ENCODE measurements at regions not wholly inside any gene's neighbourhood (a gene's known extent, or its start where the extent isn't known, plus 50 kb on each side); places are given as distances from the start of the nearest gene placed in this dataset.

- Mint-ChIP-seq H3K27me3 (ENCODE audit: low read depth) (no peaks in the 10 kb centered on the region), H3K36me3 (ENCODE audit: low read depth) (peaks cover 3% of the 10 kb centered on the region), H3K27ac (ENCODE audit: unreplicated experiment) (no peak overlapping the region), H3K4me1 (no peaks in the 10 kb centered on the region), H3K9me3 (peaks cover 8% of the 10 kb centered on the region), H3K4me3 (no peak overlapping the region)
- DNase-seq (ENCODE audit: low read depth, low spot score) = no peak
- no peak for TF ChIP-seq CTCF (conservative IDR thresholded peaks at IDR 0.05)
Measured at GRCh38 chr6:140736231-140736630, 1361.8 kb upstream of the CITED2 start.

GRCh38 chr6:140732991-140733390 lies 1358.5 kb upstream of the CITED2 start:
- peaks cover 3% of the 10 kb centered on the region for H3K36me3 Mint-ChIP-seq (ENCODE audit: low read depth)
- no peaks in the 10 kb centered on the region for H3K4me1 Mint-ChIP-seq
- no peak for DNase-seq (ENCODE audit: low read depth, low spot score)
- H3K4me3 Mint-ChIP-seq = no peak overlapping the region
- H3K9me3 Mint-ChIP-seq = peaks cover 8% of the 10 kb centered on the region
- no peak for TF ChIP-seq CTCF (conservative IDR thresholded peaks at IDR 0.05)
- H3K27me3 Mint-ChIP-seq (ENCODE audit: low read depth) = no peaks in the 10 kb centered on the region
- H3K27ac Mint-ChIP-seq (ENCODE audit: unreplicated experiment) = no peak overlapping the region

GRCh38 chr6:140732155-140732554 lies 1357.7 kb upstream of the CITED2 start:
- Mint-ChIP-seq H3K27ac (ENCODE audit: unreplicated experiment) (no peak overlapping the region), H3K36me3 (ENCODE audit: low read depth) (no peaks in the 10 kb centered on the region), H3K27me3 (ENCODE audit: low read depth) (no peaks in the 10 kb centered on the region), H3K4me3 (no peak overlapping the region), H3K4me1 (no peaks in the 10 kb centered on the region), H3K9me3 (peaks cover 2% of the 10 kb centered on the region)
- TF ChIP-seq CTCF (conservative IDR thresholded peaks at IDR 0.05) = no peak
- no peak for DNase-seq (ENCODE audit: low read depth, low spot score)

GRCh38 chr6:140731741-140732140 lies 1357.3 kb upstream of the CITED2 start:
- Mint-ChIP-seq H3K4me1 (no peaks in the 10 kb centered on the region), H3K4me3 (no peak overlapping the region), H3K27ac (ENCODE audit: unreplicated experiment) (no peak overlapping the region), H3K9me3 (peaks cover 2% of the 10 kb centered on the region), H3K36me3 (ENCODE audit: low read depth) (no peaks in the 10 kb centered on the region), H3K27me3 (ENCODE audit: low read depth) (no peaks in the 10 kb centered on the region)
- no peak for DNase-seq (ENCODE audit: low read depth, low spot score)
- no peak for TF ChIP-seq CTCF (conservative IDR thresholded peaks at IDR 0.05)

- no peak for DNase-seq (ENCODE audit: low read depth, low spot score)
- Mint-ChIP-seq H3K36me3 (ENCODE audit: low read depth) (no peaks in the 10 kb centered on the region), H3K4me3 (no peak overlapping the region), H3K27ac (ENCODE audit: unreplicated experiment) (no peak overlapping the region), H3K27me3 (ENCODE audit: low read depth) (no peaks in the 10 kb centered on the region), H3K4me1 (no peaks in the 10 kb centered on the region), H3K9me3 (peaks cover 8% of the 10 kb centered on the region)
- TF ChIP-seq CTCF (conservative IDR thresholded peaks at IDR 0.05) = no peak
Measured at GRCh38 chr6:140729521-140729920, 1355.1 kb upstream of the CITED2 start.

GRCh38 chr6:140718021-140718420 lies 1343.6 kb upstream of the CITED2 start:
- no peak for DNase-seq (ENCODE audit: low read depth, low spot score)
- TF ChIP-seq CTCF (conservative IDR thresholded peaks at IDR 0.05) = no peak
- Mint-ChIP-seq H3K4me3 (no peak overlapping the region), H3K9me3 (peaks cover 9% of the 10 kb centered on the region), H3K27me3 (ENCODE audit: low read depth) (no peaks in the 10 kb centered on the region), H3K4me1 (no peaks in the 10 kb centered on the region), H3K36me3 (ENCODE audit: low read depth) (peaks cover 7% of the 10 kb centered on the region), H3K27ac (ENCODE audit: unreplicated experiment) (no peak overlapping the region)

All from neural crest cell (in vitro differentiated cells).